ENCODE measurements at regions not wholly inside any gene's neighbourhood (a gene's known extent, or its start where the extent isn't known, plus 50 kb on each side); places are given as distances from the start of the nearest gene placed in this dataset.
"Not testable (repeated sequence)": the region's sequence is repeated elsewhere in the genome, so short reads cannot be mapped to it uniquely, and the experiment has no call there.

GRCh38 chr3:69484507-69485393 lies 98.9 kb upstream of the FRMD4B start:
- no peak for DNase-seq

GRCh38 chr3:69483449-69483848 lies 97.6 kb upstream of the FRMD4B start:
- no peak for DNase-seq

GRCh38 chr3:69480986-69481385 lies 95.1 kb upstream of the FRMD4B start:
- not testable (repeated sequence) for DNase-seq

- DNase-seq, result no peak
Measured at GRCh38 chr3:69474186-69474585, 88.3 kb upstream of the FRMD4B start.

GRCh38 chr3:69472093-69472492 lies 86.2 kb upstream of the FRMD4B start:
- no peak for DNase-seq

GRCh38 chr3:69463531-69463930 lies 77.6 kb upstream of the FRMD4B start:
- no peak for DNase-seq

GRCh38 chr3:69462826-69463100 lies 76.9 kb upstream of the FRMD4B start:
- no peak for DNase-seq

- DNase-seq, result no peak
Measured at GRCh38 chr3:69462022-69462825, 76.3 kb upstream of the FRMD4B start.

GRCh38 chr3:69460034-69460433 lies 74.1 kb upstream of the FRMD4B start:
- no peak for DNase-seq

- DNase-seq, result no peak
Measured at GRCh38 chr3:69458803-69459365, 73.0 kb upstream of the FRMD4B start.

- no peak for DNase-seq
Measured at GRCh38 chr3:69456631-69457030, 70.7 kb upstream of the FRMD4B start.

GRCh38 chr3:69454204-69454787 lies 68.4 kb upstream of the FRMD4B start:
- no peak for DNase-seq

GRCh38 chr3:69452295-69452694 lies 66.4 kb upstream of the FRMD4B start:
- DNase-seq, result no peak

- no peak for DNase-seq
Measured at GRCh38 chr3:69451594-69451993, 65.7 kb upstream of the FRMD4B start.

GRCh38 chr3:69448877-69449276 lies 63.0 kb upstream of the FRMD4B start:
- no peak for DNase-seq

- DNase-seq, result no peak
Measured at GRCh38 chr3:69446402-69447072, 60.6 kb upstream of the FRMD4B start.

- no peak for DNase-seq
Measured at GRCh38 chr3:69445498-69445897, 59.6 kb upstream of the FRMD4B start.

GRCh38 chr3:69445024-69445423 lies 59.1 kb upstream of the FRMD4B start:
- DNase-seq, result no peak

GRCh38 chr3:69443457-69443920 lies 57.6 kb upstream of the FRMD4B start:
- DNase-seq, result no peak

- DNase-seq, result no peak
Measured at GRCh38 chr3:69442771-69443311, 57.0 kb upstream of the FRMD4B start.

- no peak for DNase-seq
Measured at GRCh38 chr3:69441732-69442131, 55.8 kb upstream of the FRMD4B start.

GRCh38 chr3:69441040-69441439 lies 55.2 kb upstream of the FRMD4B start:
- DNase-seq, result no peak

Measured in right forelimb (tissue), 1 donor.